T-helper 2 cell treated with Interferon-gamma antibody and Interleukin-4, amounts not matched to agents 5 μg/mL and 100 μg/mL, for 36 hours (primary cell): ENCODE measurements at regions not wholly inside any gene's neighbourhood (a gene's known extent, or its start where the extent isn't known, plus 50 kb on each side); places are given as distances from the start of the nearest gene placed in this dataset.

Source experiments
- DNase-seq: peaks from one replicate; pipeline ENCODE4 v3.0.0; 2021; ENCODE audit warnings: low spot score
- H3K27ac Mint-ChIP-seq: one replicate; pipeline ENCODE4 v1.8.0; 2021; ENCODE audit warnings: mild to moderate bottlenecking, mixed read lengths
- H3K27me3 Mint-ChIP-seq: one replicate; pipeline ENCODE4 v1.8.0; 2021; ENCODE audit warnings: low read depth, mixed read lengths
- H3K36me3 Mint-ChIP-seq: one replicate; pipeline ENCODE4 v1.8.0; 2021; ENCODE audit warnings: low read depth, mixed read lengths
- H3K4me1 Mint-ChIP-seq: one replicate; pipeline ENCODE4 v1.8.0; 2021; ENCODE audit warnings: low read depth, mixed read lengths
- H3K4me3 Mint-ChIP-seq: one replicate; pipeline ENCODE4 v1.8.0; 2022; ENCODE audit warnings: mild to moderate bottlenecking, moderate library complexity, mixed read lengths
- H3K9me3 Mint-ChIP-seq: one replicate; pipeline ENCODE4 v1.8.0; 2021; ENCODE audit warnings: mixed read lengths

DNA sequence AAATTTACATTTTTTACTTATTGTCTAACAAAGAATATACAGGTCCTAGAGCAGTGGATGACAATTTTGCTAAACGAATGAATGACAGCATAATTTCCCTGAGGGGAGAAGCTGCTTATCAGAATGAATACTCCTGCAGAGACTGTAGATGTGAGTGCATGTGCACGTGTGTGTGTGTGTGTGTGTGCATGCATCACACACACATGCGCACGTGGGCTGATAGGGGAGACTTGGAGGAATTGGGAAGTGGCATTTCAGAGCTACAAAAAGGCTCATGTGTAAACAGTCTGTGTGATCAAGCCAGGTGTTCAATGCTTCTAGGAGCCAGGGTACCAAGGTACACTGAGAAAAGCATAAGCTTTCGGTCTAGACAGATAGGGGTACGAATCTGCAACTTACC is 93.5 kb upstream of the SASH1 start:
- H3K9me3 Mint-ChIP-seq: no peaks in the 10 kb centered on the region
- no peaks in the 10 kb centered on the region for H3K36me3 Mint-ChIP-seq
- no peak overlapping the region for H3K4me3 Mint-ChIP-seq
- H3K4me1 Mint-ChIP-seq: no peaks in the 10 kb centered on the region
- no peak for DNase-seq
- H3K27ac Mint-ChIP-seq: no peak overlapping the region
- peaks cover 6% of the 10 kb centered on the region for H3K27me3 Mint-ChIP-seq

DNA sequence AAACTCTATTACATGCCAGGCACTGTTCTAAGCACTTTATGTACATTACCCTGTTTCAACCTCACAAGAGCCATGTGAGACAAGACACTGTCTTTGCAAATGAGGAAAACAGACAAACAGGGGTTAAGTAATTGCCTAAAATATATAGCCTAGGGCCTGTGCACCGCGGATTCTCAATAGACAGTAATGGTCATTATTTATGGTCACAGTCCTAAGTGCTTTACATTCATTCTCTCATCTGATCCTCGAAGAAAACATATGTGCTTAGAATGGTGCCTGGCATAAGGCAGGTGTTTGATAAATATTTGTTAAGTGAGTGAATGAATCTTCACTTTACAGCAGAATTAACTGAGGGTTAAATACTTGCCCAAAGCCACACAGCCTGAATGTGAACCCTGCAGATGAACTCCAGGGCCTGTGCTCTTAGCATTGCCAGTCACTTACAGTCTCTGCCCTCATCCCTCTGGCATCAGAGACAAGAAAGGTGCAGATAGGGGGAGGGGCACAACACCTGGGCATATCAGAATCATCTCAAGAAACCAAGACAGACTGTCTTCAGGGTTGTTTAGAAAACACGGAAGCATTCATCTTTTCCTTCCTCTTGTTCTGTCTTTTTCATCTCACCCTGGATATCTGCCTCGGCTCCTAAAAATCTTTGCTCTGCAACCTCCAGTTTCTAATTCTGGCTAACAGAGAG is 92.8 kb upstream of the SASH1 start:
- Mint-ChIP-seq H3K36me3 (no peaks in the 10 kb centered on the region), H3K9me3 (no peaks in the 10 kb centered on the region), H3K4me3 (no peak overlapping the region), H3K27ac (no peak overlapping the region), H3K4me1 (no peaks in the 10 kb centered on the region), H3K27me3 (peaks cover 6% of the 10 kb centered on the region)
- DNase-seq: no peak

DNA sequence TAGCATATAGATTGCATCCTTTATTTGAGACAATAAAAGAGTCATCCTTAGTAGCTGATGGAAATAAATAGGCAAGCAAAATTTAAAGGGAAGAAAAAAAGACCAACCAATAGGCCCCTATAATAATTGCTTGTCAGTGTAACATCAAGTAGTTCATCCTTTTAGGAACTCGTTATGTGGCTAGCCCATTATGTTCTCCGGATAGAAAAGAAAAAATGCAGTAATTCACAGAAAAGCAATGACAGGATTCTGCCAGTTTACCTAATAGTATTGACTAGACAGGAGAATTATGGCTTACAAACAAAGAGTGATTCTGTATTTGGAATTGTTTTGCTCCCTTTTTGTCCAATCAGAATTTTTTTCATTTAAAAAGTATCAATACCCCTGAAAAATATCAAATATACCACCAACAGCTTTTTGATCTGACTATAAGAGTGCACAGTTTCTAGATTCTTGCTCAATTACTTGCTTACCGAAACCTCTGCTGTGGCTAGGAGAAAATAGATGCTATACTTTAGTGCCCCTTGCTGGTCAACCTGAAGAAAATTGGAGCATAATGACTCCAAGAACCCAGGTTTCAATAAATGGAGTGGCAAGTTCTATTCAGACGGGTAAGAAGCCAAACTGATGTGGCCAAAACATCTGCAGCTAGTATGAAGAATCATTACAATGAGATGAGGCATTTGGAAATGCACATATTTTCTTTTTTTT is 91.5 kb upstream of the SASH1 start:
- DNase-seq: no peak
- Mint-ChIP-seq H3K9me3 (no peaks in the 10 kb centered on the region), H3K27ac (no peak overlapping the region), H3K36me3 (no peaks in the 10 kb centered on the region), H3K4me1 (no peaks in the 10 kb centered on the region), H3K4me3 (no peak overlapping the region), H3K27me3 (peaks cover 6% of the 10 kb centered on the region)

GRCh38 chr6:148251891-148252290 is 90.7 kb upstream of the SASH1 start:
- DNase-seq: no peak
- Mint-ChIP-seq H3K27me3 (peaks cover 6% of the 10 kb centered on the region), H3K27ac (no peak overlapping the region), H3K9me3 (no peaks in the 10 kb centered on the region), H3K4me1 (no peaks in the 10 kb centered on the region), H3K36me3 (no peaks in the 10 kb centered on the region), H3K4me3 (no peak overlapping the region)

DNA sequence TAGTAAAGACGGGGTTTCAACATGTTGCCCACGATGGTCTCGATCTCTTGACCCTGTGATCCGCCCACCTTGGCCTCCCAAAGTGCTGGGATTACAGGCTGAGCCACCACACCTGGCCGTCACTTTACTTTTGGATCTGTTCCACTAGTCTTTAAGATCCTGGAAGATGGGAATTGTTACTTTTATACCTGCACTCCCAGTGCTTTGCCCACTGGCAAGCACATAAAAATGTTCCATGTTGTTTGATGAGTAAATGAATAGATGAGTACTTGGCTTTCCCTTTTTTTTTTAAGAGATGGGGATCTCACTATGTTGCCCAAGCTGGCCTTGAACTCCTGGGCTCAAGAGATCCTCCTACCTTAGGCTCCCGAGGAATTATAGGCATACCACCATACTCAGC is 84.8 kb upstream of the SASH1 start:
- Mint-ChIP-seq H3K4me3 (no peak overlapping the region), H3K36me3 (no peaks in the 10 kb centered on the region), H3K9me3 (no peaks in the 10 kb centered on the region), H3K27ac (no peak overlapping the region), H3K27me3 (no peaks in the 10 kb centered on the region), H3K4me1 (no peaks in the 10 kb centered on the region)
- no peak for DNase-seq

- H3K27ac Mint-ChIP-seq: no peak overlapping the region
- H3K4me1 Mint-ChIP-seq: no peaks in the 10 kb centered on the region
- H3K27me3 Mint-ChIP-seq: peaks cover 3% of the 10 kb centered on the region
- no peaks in the 10 kb centered on the region for H3K9me3 Mint-ChIP-seq
- H3K36me3 Mint-ChIP-seq: no peaks in the 10 kb centered on the region
- H3K4me3 Mint-ChIP-seq: no peak overlapping the region
- DNase-seq: no peak
Observed at GRCh38 chr6:148258868-148259267, 83.8 kb upstream of the SASH1 start.

- Mint-ChIP-seq H3K9me3 (no peaks in the 10 kb centered on the region), H3K27ac (no peak overlapping the region), H3K27me3 (peaks cover 6% of the 10 kb centered on the region), H3K4me3 (no peak overlapping the region), H3K36me3 (no peaks in the 10 kb centered on the region), H3K4me1 (no peaks in the 10 kb centered on the region)
- no peak for DNase-seq
Observed at GRCh38 chr6:148261470-148261869, 81.2 kb upstream of the SASH1 start.

DNA sequence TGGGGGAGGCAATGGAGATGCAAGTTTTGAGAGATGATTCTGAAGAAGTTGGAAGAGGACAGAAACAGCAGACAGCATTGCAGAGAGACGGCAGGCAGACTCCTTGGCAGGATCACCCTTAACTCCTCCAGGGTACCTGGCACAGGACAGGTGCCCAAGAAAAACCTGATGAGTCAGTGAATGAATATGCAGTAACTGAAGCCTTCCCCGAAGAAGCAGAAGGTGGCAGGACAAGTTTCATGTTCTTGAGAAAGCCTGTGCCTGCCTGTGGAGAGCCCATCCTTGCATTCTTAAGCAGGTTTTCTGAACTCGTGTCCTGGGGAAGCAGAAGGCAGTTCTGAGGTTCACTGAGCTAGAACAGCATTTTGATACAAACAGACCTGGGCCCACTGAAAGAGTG is 79.6 kb upstream of the SASH1 start:
- DNase-seq: no peak
- Mint-ChIP-seq H3K4me1 (no peaks in the 10 kb centered on the region), H3K27ac (no peak overlapping the region), H3K27me3 (peaks cover 6% of the 10 kb centered on the region), H3K36me3 (no peaks in the 10 kb centered on the region), H3K9me3 (no peaks in the 10 kb centered on the region), H3K4me3 (no peak overlapping the region)

DNA sequence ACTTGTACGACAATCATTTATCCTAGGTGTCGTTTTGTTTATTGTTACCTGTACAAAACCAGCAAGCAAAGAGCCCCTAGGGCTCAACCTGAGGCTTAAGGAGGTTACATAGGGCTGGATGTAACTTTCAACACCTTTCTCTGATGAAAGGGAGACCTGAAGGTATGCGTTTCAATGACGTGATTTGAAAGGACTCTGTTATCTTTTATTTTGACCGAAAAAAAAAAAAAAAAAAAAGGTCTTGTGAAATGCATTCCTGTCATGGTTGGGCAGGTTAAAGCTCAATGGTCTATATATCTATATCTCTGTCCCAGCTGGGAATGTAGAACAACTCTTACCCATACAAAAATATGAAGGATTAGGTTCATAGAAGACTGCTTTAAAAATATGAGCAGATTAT is 78.7 kb upstream of the SASH1 start:
- no peak overlapping the region for H3K4me3 Mint-ChIP-seq
- peaks cover 6% of the 10 kb centered on the region for H3K27me3 Mint-ChIP-seq
- H3K27ac Mint-ChIP-seq: no peak overlapping the region

GRCh38 chr6:148265054-148265453 is 77.6 kb upstream of the SASH1 start:
- no peak for DNase-seq
- no peak overlapping the region for H3K27ac Mint-ChIP-seq
- H3K4me3 Mint-ChIP-seq: no peak overlapping the region
- no peaks in the 10 kb centered on the region for H3K4me1 Mint-ChIP-seq
- H3K36me3 Mint-ChIP-seq: no peaks in the 10 kb centered on the region
- no peaks in the 10 kb centered on the region for H3K9me3 Mint-ChIP-seq
- peaks cover 6% of the 10 kb centered on the region for H3K27me3 Mint-ChIP-seq

More for the DNA sequence above, 78.7 kb upstream of the SASH1 start:
- DNase-seq: no peak
- Mint-ChIP-seq H3K36me3 (no peaks in the 10 kb centered on the region), H3K4me1 (no peaks in the 10 kb centered on the region), H3K9me3 (no peaks in the 10 kb centered on the region)

GRCh38 chr6:148269386-148269785 is 73.3 kb upstream of the SASH1 start:
- DNase-seq: no peak
- no peaks in the 10 kb centered on the region for H3K9me3 Mint-ChIP-seq
- H3K27me3 Mint-ChIP-seq: peaks cover 3% of the 10 kb centered on the region
- no peak overlapping the region for H3K4me3 Mint-ChIP-seq
- H3K27ac Mint-ChIP-seq: no peak overlapping the region
- H3K36me3 Mint-ChIP-seq: no peaks in the 10 kb centered on the region
- no peaks in the 10 kb centered on the region for H3K4me1 Mint-ChIP-seq

GRCh38 chr6:148271711-148272439 is 70.8 kb upstream of the SASH1 start:
- H3K4me3 Mint-ChIP-seq: no peak overlapping the region
- no peaks in the 10 kb centered on the region for H3K36me3 Mint-ChIP-seq
- H3K9me3 Mint-ChIP-seq: no peaks in the 10 kb centered on the region
- no peak for DNase-seq
- H3K4me1 Mint-ChIP-seq: no peaks in the 10 kb centered on the region
- no peaks in the 10 kb centered on the region for H3K27me3 Mint-ChIP-seq
- H3K27ac Mint-ChIP-seq: no peak overlapping the region

GRCh38 chr6:148272597-148272996 is 70.0 kb upstream of the SASH1 start:
- DNase-seq: no peak
- no peaks in the 10 kb centered on the region for H3K9me3 Mint-ChIP-seq
- no peaks in the 10 kb centered on the region for H3K4me1 Mint-ChIP-seq
- H3K27ac Mint-ChIP-seq: no peak overlapping the region
- no peaks in the 10 kb centered on the region for H3K36me3 Mint-ChIP-seq
- no peak overlapping the region for H3K4me3 Mint-ChIP-seq
- no peaks in the 10 kb centered on the region for H3K27me3 Mint-ChIP-seq

DNA sequence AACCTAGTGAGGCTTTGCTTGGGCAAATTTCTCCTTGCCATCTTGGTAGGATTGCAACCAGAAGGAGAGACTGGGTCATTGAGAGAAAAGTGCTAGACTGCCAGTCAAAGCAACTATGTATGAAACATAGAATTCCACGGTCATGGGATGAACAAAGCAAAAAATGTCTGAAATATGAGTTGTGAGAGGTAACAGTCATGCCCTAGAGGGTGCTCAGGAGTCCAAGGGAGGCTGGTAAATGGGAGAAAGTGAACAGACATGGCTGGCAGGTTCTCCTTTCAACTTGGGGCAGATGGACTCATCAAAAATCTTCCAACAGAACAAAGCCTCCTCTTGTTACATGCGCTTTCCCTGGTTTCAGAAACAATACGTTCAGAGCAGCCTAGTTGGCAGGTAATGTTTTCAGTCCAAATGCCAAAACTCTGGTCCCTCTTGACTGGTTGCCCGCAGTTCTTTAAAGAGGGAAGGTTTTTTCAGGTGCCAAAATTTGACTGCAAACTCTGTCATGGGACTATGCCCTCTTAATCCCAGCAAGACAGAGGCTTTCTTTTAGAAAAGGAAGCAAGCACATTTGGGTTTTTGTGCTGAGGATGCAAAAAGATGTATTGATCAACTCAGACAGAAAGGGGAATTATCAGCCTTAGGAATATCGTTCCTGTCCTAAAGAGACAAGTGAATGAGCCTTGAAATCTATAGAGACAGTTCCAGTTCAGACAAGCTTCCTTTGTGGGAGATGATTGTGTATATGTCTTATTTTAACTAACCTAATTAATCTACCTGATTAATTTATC is 68.5 kb upstream of the SASH1 start:
- no peaks in the 10 kb centered on the region for H3K36me3 Mint-ChIP-seq
- no peaks in the 10 kb centered on the region for H3K4me1 Mint-ChIP-seq
- H3K4me3 Mint-ChIP-seq: no peak overlapping the region
- no peaks in the 10 kb centered on the region for H3K9me3 Mint-ChIP-seq
- no peaks in the 10 kb centered on the region for H3K27me3 Mint-ChIP-seq
- no peak overlapping the region for H3K27ac Mint-ChIP-seq
- no peak for DNase-seq
